OCI-LY3 (cell line): ENCODE measurements at regions not wholly inside any gene's neighbourhood (a gene's known extent, or its start where the extent isn't known, plus 50 kb on each side); places are given as distances from the start of the nearest gene placed in this dataset.
A peak's percentile ranks its signal among the peaks of the same experiment; 100 is the strongest.

Experiments
- H2AFZ ChIP-seq: fragments of 200-600, 300-600 bp; shearing (Covaris generic); 2 replicates; pipeline ENCODE4 v1.6.0; 2014; ENCODE audit warnings: antibody characterized with exemption, low read depth, low read length
- H3K27ac ChIP-seq: fragments of 200-600, 300-600 bp; sonication (generic); 2 replicates; pipeline ENCODE4 v1.5.1; 2014; ENCODE audit warnings: mild to moderate bottlenecking, low read length, moderate library complexity, mixed read lengths
- H3K27me3 ChIP-seq: fragments of 200-600, 300-600 bp; sonication (generic); 2 replicates; pipeline ENCODE4 v1.6.1; 2014; ENCODE audit warnings: low read depth, low read length, mixed read lengths
- H3K36me3 ChIP-seq: fragments of 200-600, 300-600 bp; sonication (generic); replicated peaks from 2 replicates; pipeline ENCODE3; 2014; ENCODE audit warnings: low read depth, low read length, mixed read lengths
- H3K4me1 ChIP-seq: fragments of 300-600, 200-600 bp; sonication (generic); 2 replicates; pipeline ENCODE4 v1.6.1; 2014; ENCODE audit warnings: low read length, mixed read lengths
- H3K4me2 ChIP-seq: fragments of 200-600, 300-600 bp; sonication (generic); 2 replicates; pipeline ENCODE4 v1.6.1; 2014; ENCODE audit warnings: low read length, mixed read lengths
- H3K4me3 ChIP-seq: fragments of 300-600, 200-600 bp; sonication (generic); 2 replicates; pipeline ENCODE4 v1.5.1; 2014; ENCODE audit warnings: antibody characterized with exemption, mild to moderate bottlenecking, low read length, moderate library complexity
- H3K79me2 ChIP-seq: fragments of 300-600, 200-600 bp; shearing (Covaris generic); 2 replicates; pipeline ENCODE4 v1.6.1; 2014; ENCODE audit warnings: mild to moderate bottlenecking, low read length, mixed read lengths
- H3K9ac ChIP-seq: fragments of 300-600, 200-600 bp; shearing (Covaris generic); 2 replicates; pipeline ENCODE4 v1.6.0; 2014; ENCODE audit warnings: mild to moderate bottlenecking, low read length, moderate library complexity
- H3K9me3 ChIP-seq: fragments of 200-600, 300-600 bp; shearing (Covaris generic); 2 replicates; pipeline ENCODE4 v1.6.1; 2014; ENCODE audit warnings: low read length, mixed read lengths; ENCODE audit not compliant: insufficient read depth
- H4K20me1 ChIP-seq: fragments of 200-600, 300-600 bp; sonication (generic); 2 replicates; pipeline ENCODE4 v1.6.1; 2016; ENCODE audit warnings: low read length, mixed read lengths; ENCODE audit not compliant: insufficient read depth
- CTCF ChIP-seq: fragments of 200-600, 300-600 bp; sonication (generic); IDR thresholded peaks from 2 replicates; pipeline ENCODE4 v1.5.1; 2014; ENCODE audit warnings: antibody characterized with exemption, low read length, low read depth
- EZH2phosphoT487 ChIP-seq: fragments of 200-600 bp; shearing (Covaris generic); IDR thresholded peaks from 2 replicates; pipeline ENCODE4 v1.6.1; 2018; ENCODE audit warnings: antibody characterized with exemption, mixed run types, low read depth

GRCh38 chr20:24341781-24342180 is 127.6 kb upstream of the SYNDIG1 start:
- TF ChIP-seq EZH2phosphoT487 (no peak), CTCF (no peak)
- H3K36me3 ChIP-seq, result no peaks in the 10 kb centered on the region
- H4K20me1 ChIP-seq, result no peaks in the 10 kb centered on the region
- no peaks in the 10 kb centered on the region for H3K9me3 ChIP-seq
- no peak overlapping the region for H3K4me2 ChIP-seq
- no peak overlapping the region for H2AFZ ChIP-seq
- H3K79me2 ChIP-seq, result no peaks in the 10 kb centered on the region
- no peaks in the 10 kb centered on the region for H3K27me3 ChIP-seq
- no peak overlapping the region for H3K4me3 ChIP-seq
- H3K9ac ChIP-seq, result no peak overlapping the region
- H3K4me1 ChIP-seq, result peaks cover 24% of the 10 kb centered on the region
- H3K27ac ChIP-seq, result no peak overlapping the region

GRCh38 chr20:24340933-24341332 is 128.5 kb upstream of the SYNDIG1 start:
- Histone ChIP-seq H3K9me3 (no peaks in the 10 kb centered on the region), H3K4me1 (peaks cover 24% of the 10 kb centered on the region)

DNA sequence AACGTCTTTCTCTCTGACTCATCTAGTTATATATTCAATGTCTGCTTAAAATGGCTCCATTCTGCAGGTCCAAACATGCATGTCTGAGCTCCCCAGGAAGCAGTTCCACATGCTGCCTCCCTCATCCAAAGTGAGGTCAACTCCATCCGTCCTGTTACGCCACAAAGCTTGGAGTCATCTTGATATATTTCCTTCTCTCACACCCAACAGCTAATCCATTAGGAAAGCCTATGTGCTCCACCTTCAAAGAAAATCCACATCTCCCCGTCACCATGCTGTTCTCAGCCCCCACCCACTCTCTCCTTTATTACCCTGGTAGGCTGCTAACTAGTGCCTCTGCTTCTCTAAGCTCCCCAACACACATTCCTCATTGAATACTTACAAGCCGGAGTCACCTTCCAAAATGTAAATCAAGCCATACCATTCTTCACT is 130.2 kb upstream of the SYNDIG1 start:
- Histone ChIP-seq H3K27ac (no peak overlapping the region), H3K4me3 (no peak overlapping the region), H3K79me2 (no peaks in the 10 kb centered on the region), H3K36me3 (no peaks in the 10 kb centered on the region), H3K9ac (no peak overlapping the region), H4K20me1 (no peaks in the 10 kb centered on the region), H3K4me2 (peak overlapping the region; percentile 26), H3K4me1 (peaks cover 17% of the 10 kb centered on the region), H3K9me3 (no peaks in the 10 kb centered on the region), H2AFZ (peak overlapping the region; percentile 29; the same call in 1 of the 2 replicates), H3K27me3 (no peaks in the 10 kb centered on the region)
- TF ChIP-seq CTCF, result no peak
- no peak for TF ChIP-seq EZH2phosphoT487

More at GRCh38 chr20:24340933-24341332, 128.5 kb upstream of the SYNDIG1 start:
- no peak overlapping the region for H3K27ac ChIP-seq
- H3K36me3 ChIP-seq, result no peaks in the 10 kb centered on the region
- TF ChIP-seq EZH2phosphoT487 (no peak), CTCF (no peak)
- no peaks in the 10 kb centered on the region for H4K20me1 ChIP-seq
- no peak overlapping the region for H3K4me2 ChIP-seq
- no peaks in the 10 kb centered on the region for H3K27me3 ChIP-seq
- no peaks in the 10 kb centered on the region for H3K79me2 ChIP-seq
- no peak overlapping the region for H3K4me3 ChIP-seq
- H2AFZ ChIP-seq, result no peak overlapping the region
- no peak overlapping the region for H3K9ac ChIP-seq

GRCh38 chr20:24337551-24337950 is 131.9 kb upstream of the SYNDIG1 start:
- Histone ChIP-seq H3K9me3 (no peaks in the 10 kb centered on the region), H4K20me1 (no peaks in the 10 kb centered on the region), H3K79me2 (no peaks in the 10 kb centered on the region), H3K4me1 (peaks cover 23% of the 10 kb centered on the region), H3K27me3 (no peaks in the 10 kb centered on the region), H3K27ac (no peak overlapping the region), H3K4me2 (no peak overlapping the region), H3K36me3 (no peaks in the 10 kb centered on the region), H2AFZ (no peak overlapping the region), H3K9ac (no peak overlapping the region), H3K4me3 (no peak overlapping the region)
- TF ChIP-seq CTCF (no peak), EZH2phosphoT487 (no peak)
